ENCODE measurements at regions not wholly inside any gene's neighbourhood (a gene's known extent, or its start where the extent isn't known, plus 50 kb on each side); places are given as distances from the start of the nearest gene placed in this dataset.

DNA sequence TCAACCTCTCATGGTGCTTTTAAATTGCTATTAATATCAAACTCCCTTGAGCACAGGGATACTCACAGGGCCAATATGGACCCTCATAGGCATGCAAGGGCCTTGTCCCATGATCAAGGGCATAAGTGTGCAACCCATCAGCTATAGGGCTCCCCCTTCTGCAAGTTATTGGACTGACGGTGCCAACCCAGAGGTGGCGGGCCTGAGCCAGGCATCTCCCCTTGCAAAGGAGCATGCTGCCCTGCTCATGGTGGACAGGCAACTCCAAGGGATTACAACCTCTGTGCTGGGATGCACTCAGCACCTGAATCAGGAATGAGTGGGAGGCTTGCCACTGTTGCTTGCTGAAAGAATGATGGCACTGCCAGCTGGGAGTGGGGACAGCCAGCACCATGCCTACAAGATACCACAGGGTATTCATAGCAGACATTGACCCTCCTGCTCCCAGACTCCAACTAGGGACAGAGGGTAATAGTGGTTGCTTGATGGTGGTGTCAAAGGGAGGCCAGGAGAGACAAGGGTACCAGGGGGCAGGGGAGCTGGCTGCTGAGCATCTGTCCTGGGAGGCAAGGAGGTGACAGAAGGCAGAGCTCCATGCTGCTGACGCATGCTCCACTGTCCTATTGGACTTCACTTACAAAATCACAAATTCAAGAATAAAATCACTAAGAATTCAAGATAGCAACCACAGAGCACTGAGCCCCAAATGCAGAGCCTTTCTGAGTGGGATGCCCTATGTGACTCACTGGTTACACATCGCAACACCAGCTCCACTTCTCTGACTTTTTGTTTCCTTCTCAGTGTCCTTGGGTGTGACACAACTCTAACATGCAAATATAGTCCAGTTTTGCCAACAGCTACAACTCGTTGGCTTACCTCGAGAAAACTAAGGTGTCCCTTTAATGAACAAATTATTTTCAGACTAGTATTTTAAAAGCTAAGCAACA is 157.1 kb upstream of the CCDC150 start:
- TF ChIP-seq RAD21 (IDR thresholded peaks at IDR 0.05; ENCODE audit: low read depth) = no peak
- TF ChIP-seq NFIC (IDR thresholded peaks at IDR 0.05) = no peak
- TF ChIP-seq, protein P1, sequence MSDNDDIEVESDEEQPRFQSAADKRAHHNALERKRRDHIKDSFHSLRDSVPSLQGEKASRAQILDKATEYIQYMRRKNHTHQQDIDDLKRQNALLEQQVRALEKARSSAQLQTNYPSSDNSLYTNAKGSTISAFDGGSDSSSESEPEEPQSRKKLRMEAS (IDR thresholded peaks at IDR 0.05) = no peak
- TF ChIP-seq TEAD4 (IDR thresholded peaks at IDR 0.05) = no peak
- TF ChIP-seq ZBTB7A (IDR thresholded peaks at IDR 0.05; ENCODE audit: low read depth) = no peak
- TF ChIP-seq TCF12 (IDR thresholded peaks at IDR 0.05; ENCODE audit: low read depth) = no peak
- TF ChIP-seq EP300 (IDR thresholded peaks at IDR 0.05; ENCODE audit: borderline replicate concordance) = no peak
- TF ChIP-seq FOXM1 (IDR thresholded peaks at IDR 0.05; ENCODE audit: borderline replicate concordance, low read depth) = no peak
- TF ChIP-seq, protein P2, sequence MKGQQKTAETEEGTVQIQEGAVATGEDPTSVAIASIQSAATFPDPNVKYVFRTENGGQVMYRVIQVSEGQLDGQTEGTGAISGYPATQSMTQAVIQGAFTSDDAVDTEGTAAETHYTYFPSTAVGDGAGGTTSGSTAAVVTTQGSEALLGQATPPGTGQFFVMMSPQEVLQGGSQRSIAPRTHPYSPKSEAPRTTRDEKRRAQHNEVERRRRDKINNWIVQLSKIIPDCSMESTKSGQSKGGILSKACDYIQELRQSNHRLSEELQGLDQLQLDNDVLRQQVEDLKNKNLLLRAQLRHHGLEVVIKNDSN (IDR thresholded peaks at IDR 0.05) = no peak
- TF ChIP-seq EGR1 (IDR thresholded peaks at IDR 0.05) = no peak
- TF ChIP-seq YY1 (IDR thresholded peaks at IDR 0.05; ENCODE audit: low read depth) = no peak
- no peak for TF ChIP-seq CREB1 (IDR thresholded peaks at IDR 0.05; ENCODE audit: low read depth)
- no peak for TF ChIP-seq CEBPB (IDR thresholded peaks at IDR 0.05)
- TF ChIP-seq, protein P3, sequence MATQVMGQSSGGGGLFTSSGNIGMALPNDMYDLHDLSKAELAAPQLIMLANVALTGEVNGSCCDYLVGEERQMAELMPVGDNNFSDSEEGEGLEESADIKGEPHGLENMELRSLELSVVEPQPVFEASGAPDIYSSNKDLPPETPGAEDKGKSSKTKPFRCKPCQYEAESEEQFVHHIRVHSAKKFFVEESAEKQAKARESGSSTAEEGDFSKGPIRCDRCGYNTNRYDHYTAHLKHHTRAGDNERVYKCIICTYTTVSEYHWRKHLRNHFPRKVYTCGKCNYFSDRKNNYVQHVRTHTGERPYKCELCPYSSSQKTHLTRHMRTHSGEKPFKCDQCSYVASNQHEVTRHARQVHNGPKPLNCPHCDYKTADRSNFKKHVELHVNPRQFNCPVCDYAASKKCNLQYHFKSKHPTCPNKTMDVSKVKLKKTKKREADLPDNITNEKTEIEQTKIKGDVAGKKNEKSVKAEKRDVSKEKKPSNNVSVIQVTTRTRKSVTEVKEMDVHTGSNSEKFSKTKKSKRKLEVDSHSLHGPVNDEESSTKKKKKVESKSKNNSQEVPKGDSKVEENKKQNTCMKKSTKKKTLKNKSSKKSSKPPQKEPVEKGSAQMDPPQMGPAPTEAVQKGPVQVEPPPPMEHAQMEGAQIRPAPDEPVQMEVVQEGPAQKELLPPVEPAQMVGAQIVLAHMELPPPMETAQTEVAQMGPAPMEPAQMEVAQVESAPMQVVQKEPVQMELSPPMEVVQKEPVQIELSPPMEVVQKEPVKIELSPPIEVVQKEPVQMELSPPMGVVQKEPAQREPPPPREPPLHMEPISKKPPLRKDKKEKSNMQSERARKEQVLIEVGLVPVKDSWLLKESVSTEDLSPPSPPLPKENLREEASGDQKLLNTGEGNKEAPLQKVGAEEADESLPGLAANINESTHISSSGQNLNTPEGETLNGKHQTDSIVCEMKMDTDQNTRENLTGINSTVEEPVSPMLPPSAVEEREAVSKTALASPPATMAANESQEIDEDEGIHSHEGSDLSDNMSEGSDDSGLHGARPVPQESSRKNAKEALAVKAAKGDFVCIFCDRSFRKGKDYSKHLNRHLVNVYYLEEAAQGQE (IDR thresholded peaks at IDR 0.05; ENCODE audit: low read depth) = no peak

DNA sequence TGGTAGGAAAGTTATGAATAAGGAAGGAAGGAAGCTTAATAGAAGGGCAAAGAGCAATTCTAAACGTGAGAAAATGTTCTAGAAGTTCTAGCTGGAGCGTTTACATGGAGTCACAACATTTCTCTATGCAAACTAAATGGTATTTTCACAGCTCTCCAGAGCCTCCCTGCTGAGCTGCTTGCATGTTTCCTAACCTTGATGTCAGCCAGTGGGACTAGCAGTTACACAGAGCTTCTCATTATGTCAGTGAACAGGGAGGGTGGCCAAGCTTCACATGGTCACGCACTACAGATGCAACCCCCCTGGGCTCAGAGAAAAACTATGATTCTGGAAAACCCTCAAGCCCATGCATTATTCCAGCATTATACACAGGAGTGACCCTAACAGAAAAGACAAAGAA is 153.4 kb upstream of the CCDC150 start:
- TF ChIP-seq EGR1 (IDR thresholded peaks at IDR 0.05) = no peak
- no peak for TF ChIP-seq ZBTB7A (IDR thresholded peaks at IDR 0.05; ENCODE audit: low read depth)
- no peak for TF ChIP-seq TAF1 (IDR thresholded peaks at IDR 0.05; ENCODE audit: low read depth)
- TF ChIP-seq TCF12 (IDR thresholded peaks at IDR 0.05; ENCODE audit: low read depth) = no peak

DNA sequence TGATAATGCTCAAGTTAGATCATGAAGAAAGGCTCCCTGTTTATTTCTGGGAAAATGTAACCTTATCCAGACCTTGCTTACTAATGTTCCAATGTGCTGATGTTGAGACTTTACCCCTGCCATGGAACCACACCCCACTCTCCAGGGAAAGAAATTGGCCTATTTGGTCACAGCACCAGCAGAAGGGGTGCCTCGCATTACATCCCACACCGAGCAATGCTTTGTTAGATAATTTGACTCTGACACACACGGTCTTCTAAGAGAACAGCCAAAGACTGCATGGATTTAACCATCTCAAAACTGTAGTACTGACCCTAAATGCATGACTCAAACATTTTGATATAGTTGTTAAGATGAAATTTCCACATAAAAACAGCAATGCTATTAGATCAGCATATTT is 152.1 kb upstream of the CCDC150 start:
- TF ChIP-seq, protein P2 (IDR thresholded peaks at IDR 0.05) = no peak
- TF ChIP-seq, protein P3 (IDR thresholded peaks at IDR 0.05; ENCODE audit: low read depth) = no peak
- TF ChIP-seq, protein P1 (IDR thresholded peaks at IDR 0.05) = no peak
- TF ChIP-seq NFIC (IDR thresholded peaks at IDR 0.05) = no peak
- no peak for TF ChIP-seq EP300 (IDR thresholded peaks at IDR 0.05; ENCODE audit: borderline replicate concordance)
- TF ChIP-seq TAF1 (IDR thresholded peaks at IDR 0.05; ENCODE audit: low read depth) = no peak

DNA sequence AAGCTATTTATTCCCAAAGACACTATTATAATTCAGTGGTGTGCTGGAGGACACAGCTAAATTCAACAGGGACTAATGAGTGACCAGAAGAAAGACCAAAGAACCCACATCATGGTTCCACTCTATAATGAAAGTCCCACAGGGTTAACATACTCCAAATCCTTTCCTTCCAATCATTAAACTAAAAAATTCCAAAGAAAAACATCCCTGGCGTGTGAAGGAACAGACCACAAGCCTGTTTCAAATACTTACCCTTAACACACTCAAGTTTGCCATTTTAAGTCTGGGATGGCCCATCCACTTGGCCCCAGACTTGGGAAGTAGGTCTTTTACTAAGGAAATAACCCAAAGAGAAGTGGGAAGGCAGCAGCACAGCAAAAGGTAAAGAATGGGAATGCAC is 150.1 kb upstream of the CCDC150 start:
- no peak for TF ChIP-seq TCF12 (IDR thresholded peaks at IDR 0.05; ENCODE audit: low read depth)
- no peak for TF ChIP-seq TEAD4 (IDR thresholded peaks at IDR 0.05)
- no peak for TF ChIP-seq TAF1 (IDR thresholded peaks at IDR 0.05; ENCODE audit: low read depth)
- TF ChIP-seq CEBPB (IDR thresholded peaks at IDR 0.05) = no peak
- no peak for TF ChIP-seq YY1 (IDR thresholded peaks at IDR 0.05; ENCODE audit: low read depth)
- TF ChIP-seq NFIC (IDR thresholded peaks at IDR 0.05) = no peak
- no peak for TF ChIP-seq ZBTB7A (IDR thresholded peaks at IDR 0.05; ENCODE audit: low read depth)
- no peak for TF ChIP-seq RAD21 (IDR thresholded peaks at IDR 0.05; ENCODE audit: low read depth)
- TF ChIP-seq, protein P1 (IDR thresholded peaks at IDR 0.05) = no peak
- no peak for TF ChIP-seq EGR1 (IDR thresholded peaks at IDR 0.05)
- TF ChIP-seq CREB1 (IDR thresholded peaks at IDR 0.05; ENCODE audit: low read depth) = no peak
- TF ChIP-seq FOXM1 (IDR thresholded peaks at IDR 0.05; ENCODE audit: borderline replicate concordance, low read depth) = no peak
- TF ChIP-seq, protein P2 (IDR thresholded peaks at IDR 0.05) = no peak
- no peak for TF ChIP-seq EP300 (IDR thresholded peaks at IDR 0.05; ENCODE audit: borderline replicate concordance)
- TF ChIP-seq, protein P3 (IDR thresholded peaks at IDR 0.05; ENCODE audit: low read depth) = no peak
